Esophagus squamous epithelium (tissue), 4 donors: ENCODE measurements at regions not wholly inside any gene's neighbourhood (a gene's known extent, or its start where the extent isn't known, plus 50 kb on each side); places are given as distances from the start of the nearest gene placed in this dataset.

Experiments used
- POLR2A ChIP-seq, 4 donors: fragments of 450-650 bp; IDR thresholded peaks; one replicate each; pipeline ENCODE4 v1.6.1; 2017; ENCODE audit warnings: antibody characterized with exemption in 4 of 4, mild to moderate bottlenecking in 4 of 4, moderate library complexity in 3 of 4
- TF ChIP-seq, protein P1 (sequence below), 6 experiments: fragments of 450-650 bp in 4 of 6; fragments of 200-600 bp in 2 of 6; sonication (generic) in 2 of 6; IDR thresholded peaks; one replicate each; pipeline ENCODE4 v1.5.1; 2016 to 2019; ENCODE audit warnings: antibody characterized with exemption in 6 of 6, mild to moderate bottlenecking in 4 of 6, moderate library complexity in 4 of 6

DNA sequence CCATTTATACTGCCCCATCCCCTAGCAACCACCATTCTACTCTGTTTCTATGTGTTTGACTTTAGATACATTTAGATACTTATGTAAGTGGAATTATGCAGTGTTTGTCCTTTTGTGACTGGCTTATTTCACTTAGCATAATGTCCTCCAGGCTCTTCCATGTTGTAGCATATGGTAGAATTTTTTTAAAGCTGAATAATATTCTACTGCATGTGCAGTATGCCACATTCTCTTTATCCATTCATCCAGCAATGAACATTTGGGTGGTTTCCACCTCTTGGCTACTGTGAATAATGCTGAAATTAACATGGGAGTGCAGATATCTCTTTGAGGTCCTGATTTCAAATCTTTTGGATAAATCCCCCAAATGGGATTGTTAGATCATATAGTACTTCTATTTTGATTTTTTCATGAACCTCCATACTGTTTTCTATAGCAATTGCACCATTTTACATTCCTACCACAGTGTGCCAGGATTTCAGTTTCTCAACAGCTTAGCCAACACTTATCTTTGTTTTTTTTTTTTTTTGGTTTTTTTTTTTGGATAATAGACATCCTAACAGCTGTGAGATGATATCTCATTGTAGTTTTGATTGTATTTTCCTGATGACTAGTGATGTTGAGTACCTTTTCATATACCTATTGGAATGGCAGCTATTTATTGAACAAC is 105.9 kb upstream of the LNX1 start:
- TF ChIP-seq, protein P1, sequence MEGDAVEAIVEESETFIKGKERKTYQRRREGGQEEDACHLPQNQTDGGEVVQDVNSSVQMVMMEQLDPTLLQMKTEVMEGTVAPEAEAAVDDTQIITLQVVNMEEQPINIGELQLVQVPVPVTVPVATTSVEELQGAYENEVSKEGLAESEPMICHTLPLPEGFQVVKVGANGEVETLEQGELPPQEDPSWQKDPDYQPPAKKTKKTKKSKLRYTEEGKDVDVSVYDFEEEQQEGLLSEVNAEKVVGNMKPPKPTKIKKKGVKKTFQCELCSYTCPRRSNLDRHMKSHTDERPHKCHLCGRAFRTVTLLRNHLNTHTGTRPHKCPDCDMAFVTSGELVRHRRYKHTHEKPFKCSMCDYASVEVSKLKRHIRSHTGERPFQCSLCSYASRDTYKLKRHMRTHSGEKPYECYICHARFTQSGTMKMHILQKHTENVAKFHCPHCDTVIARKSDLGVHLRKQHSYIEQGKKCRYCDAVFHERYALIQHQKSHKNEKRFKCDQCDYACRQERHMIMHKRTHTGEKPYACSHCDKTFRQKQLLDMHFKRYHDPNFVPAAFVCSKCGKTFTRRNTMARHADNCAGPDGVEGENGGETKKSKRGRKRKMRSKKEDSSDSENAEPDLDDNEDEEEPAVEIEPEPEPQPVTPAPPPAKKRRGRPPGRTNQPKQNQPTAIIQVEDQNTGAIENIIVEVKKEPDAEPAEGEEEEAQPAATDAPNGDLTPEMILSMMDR (IDR thresholded peaks at IDR 0.05), result no peak
- no peak for TF ChIP-seq POLR2A (IDR thresholded peaks at IDR 0.05)
